ENCODE measurements at regions not wholly inside any gene's neighbourhood (a gene's known extent, or its start where the extent isn't known, plus 50 kb on each side); places are given as distances from the start of the nearest gene placed in this dataset.

DNA sequence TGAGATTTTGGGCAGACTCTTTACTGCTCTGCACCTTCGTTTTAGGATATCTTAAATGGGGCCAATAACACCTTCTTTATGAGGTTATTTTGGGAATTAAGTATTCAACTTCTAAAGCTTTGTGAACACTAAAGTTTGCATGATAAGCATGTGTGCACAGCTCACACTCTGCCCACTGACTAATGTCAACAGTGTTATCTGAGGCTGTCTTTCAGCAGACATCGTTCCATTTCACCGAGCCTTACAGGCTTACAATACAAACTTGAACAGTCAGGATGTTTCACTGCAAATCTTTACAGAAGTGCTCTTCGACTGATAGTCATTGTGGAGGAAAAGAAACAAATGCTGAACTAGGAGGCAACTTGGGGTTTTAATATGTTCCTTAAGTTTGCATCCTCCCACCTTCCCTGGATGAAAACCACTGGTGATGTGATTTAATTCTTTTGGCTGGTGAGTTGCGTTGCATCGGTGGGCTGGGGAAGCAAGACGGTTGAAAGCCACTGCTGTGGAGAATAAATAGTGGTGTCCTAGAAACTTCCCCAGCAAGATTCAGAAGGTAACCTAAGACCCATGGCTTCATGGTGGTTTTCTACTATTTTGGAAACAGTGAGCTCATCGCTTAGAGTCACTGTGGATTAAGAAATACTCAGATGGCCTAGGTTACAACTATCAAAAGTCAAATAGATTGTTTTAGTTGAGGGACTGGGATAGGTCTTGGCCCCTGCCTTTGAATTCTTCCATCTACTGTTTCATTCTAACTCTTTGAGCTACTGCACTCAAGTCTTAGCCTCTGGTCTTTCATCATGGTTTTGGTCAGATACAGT, 167.2 kb upstream of the MAP3K7 start:
- DNase-seq, result no peak
- intact Hi-C loops (cut with DNase I, micrococcal nuclease), result no loop called here

GRCh38 chr6:90739802-90740201, 152.9 kb upstream of the MAP3K7 start:
- no peak for ATAC-seq
- no peak for DNase-seq
- intact Hi-C loops (cut with DNase I, micrococcal nuclease), result no loop called here

More for the DNA sequence above, 167.2 kb upstream of the MAP3K7 start:
- ATAC-seq, result no peak

- intact Hi-C loops (cut with DNase I, micrococcal nuclease), result no loop called here
- ATAC-seq, result no peak
- no peak for DNase-seq
Observed at GRCh38 chr6:90739339-90739738, 152.5 kb upstream of the MAP3K7 start.

GRCh38 chr6:90730151-90730673, 143.3 kb upstream of the MAP3K7 start:
- ATAC-seq (no peak), DNase-seq (no peak)
- intact Hi-C loops (cut with DNase I, micrococcal nuclease), result no loop called here

DNA sequence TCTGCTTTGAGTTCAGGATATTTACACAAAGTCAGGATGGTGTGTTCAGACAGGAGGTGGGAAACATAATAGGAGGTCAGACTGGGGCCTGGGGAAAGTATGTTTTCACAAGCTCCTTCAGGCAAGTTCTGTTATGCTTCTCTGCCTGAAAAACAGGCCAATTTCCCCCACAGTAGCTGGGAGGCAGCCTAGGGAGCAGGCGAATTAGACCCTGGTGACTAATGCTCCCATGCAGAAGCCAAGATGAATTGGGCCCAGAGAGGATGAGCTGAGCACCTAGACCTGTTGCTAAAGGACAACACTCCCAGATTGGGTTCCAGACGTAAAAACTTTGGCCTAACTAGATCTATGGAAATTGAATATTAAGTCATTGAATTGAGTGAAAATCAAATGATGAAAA, 142.2 kb upstream of the MAP3K7 start:
- DNase-seq (no peak), ATAC-seq (no peak)
- intact Hi-C loops (cut with DNase I, micrococcal nuclease), result no loop called here

DNA sequence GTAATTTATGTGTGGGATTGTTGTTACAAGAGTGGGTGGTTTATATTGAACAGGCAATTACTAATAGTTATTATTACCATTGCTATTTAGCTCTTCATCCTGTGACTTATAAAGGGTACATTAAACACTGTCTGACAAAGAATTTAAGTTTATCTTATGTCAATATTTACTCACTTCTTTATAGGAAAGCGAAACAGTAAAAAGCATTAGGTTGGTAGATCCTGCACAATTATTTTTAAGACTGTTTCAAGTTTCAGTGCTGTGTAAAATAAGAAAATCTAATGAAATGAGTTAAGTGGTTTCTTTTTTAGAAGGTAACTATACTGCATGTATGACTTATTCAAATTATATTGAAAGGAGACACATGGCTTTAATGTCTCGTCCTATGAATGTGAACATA, 135.8 kb upstream of the MAP3K7 start:
- ATAC-seq (no peak), DNase-seq (no peak)
- intact Hi-C loops (cut with DNase I, micrococcal nuclease), result no loop called here

DNA sequence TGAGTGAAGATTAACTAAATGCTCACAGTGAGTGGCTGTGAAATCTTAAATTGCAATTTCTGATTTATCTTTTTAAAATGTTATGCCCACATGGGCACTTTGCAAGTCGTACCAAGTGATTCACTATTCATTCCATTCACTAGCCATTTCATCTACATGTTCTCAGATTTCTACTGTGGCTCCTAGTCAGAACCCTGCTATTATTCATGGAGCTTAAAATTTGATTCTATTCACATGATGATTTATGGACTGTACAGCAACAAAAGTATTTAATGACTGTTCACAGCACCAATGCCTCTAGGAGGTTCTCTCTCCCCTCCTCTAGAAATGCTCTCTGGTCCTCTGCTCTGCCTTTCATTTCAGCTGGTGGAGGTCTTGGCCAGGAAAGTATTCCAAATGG, 133.5 kb upstream of the MAP3K7 start:
- DNase-seq (no peak), ATAC-seq (no peak)
- intact Hi-C loops (cut with DNase I, micrococcal nuclease), result no loop called here

GRCh38 chr6:90719321-90720195, 132.7 kb upstream of the MAP3K7 start:
- ATAC-seq (no peak), DNase-seq (no peak)
- intact Hi-C loops (cut with DNase I, micrococcal nuclease), result no loop called here

DNA sequence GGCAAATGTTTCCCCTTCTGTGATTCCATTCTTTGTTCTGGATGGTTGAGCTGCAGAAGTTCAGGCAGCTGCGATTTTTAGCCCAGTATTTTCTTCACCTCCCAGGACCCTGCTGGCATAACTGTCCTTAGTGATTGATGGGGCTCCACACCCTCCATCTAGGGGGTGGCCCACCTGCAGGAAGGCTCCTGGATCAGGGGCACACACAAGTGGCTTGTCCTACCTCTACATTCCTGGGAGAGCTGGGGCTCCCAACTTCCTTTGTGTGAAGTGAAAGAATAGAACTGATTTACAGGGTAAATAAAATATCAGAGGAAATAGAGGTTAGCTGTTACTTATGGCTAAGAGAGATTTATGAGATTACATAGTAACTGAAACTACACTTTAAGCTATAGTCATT, 129.5 kb upstream of the MAP3K7 start:
- no peak for ATAC-seq

DNA sequence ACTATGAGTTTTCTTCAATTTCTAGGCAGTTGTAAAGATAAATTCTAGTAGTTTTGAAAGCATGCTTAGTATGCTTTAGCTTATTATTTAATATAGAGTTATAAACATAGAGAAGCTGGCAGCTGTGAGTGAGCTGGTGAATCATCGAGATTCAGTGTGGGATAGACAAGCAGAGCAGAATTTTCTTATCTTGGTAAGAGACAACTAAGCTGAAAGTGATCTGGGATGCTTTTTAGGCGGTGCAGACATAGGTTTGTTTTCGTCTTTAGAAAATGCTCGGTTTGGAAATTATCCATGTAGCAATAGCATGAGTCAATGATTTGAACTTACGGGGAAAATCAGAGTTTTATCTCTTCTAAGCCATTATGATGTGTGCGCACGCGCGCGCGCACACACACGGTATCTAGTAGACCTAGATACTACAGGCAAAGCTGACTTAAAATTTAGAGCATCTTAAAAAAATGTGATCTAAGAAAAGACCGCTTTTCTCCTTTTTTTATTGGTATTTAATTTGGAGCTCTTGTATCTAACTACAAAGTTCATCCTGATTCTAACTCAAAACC, 128.3 kb upstream of the MAP3K7 start:
- no peak for ATAC-seq
- DNase-seq, result no peak
- intact Hi-C loops (cut with DNase I, micrococcal nuclease), result no loop called here

More for the DNA sequence above, 129.5 kb upstream of the MAP3K7 start:
- intact Hi-C loops (cut with DNase I, micrococcal nuclease), result no loop called here
- no peak for DNase-seq

DNA sequence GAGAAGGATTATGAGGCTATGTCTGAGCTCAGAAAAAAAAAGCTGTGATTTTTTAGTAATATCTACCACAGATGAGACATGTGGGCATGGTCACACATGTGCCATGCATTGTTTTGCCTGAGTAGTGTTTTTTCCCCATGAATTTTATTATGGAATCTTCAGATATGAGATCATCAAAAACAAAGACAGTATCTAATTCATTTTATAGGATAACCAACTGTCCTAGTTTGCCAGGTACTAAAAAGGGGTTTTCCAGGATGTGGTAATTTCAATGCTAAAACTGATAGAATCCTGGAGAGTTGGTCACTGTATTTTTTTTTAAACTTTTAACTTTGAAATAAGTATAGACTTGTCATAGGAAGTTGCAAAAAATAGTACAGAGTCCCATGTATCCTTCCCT, 127.4 kb upstream of the MAP3K7 start:
- no peak for DNase-seq
- intact Hi-C loops (cut with DNase I, micrococcal nuclease), result no loop called here
- ATAC-seq, result no peak

DNA sequence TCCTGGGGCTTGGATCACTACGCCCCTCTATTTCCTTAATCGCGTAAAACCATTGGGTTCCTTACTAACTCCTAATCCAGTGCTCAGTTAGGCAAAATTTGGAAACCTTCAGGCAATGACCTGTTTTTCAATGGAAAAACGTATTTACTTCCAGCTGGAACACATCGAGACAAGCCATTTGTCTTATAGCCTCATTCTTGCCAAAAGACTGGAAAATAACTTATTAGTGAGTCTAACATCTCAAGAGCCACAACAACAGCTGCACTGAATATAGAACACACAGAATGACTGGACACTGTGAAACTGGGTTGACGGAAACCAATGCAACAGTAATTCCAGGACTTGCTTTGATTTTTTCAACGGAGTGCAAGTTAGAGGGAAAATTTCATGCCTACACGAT, 125.2 kb upstream of the MAP3K7 start:
- DNase-seq, result no peak
- no peak for ATAC-seq
- intact Hi-C loops (cut with DNase I, micrococcal nuclease), result no loop called here

DNA sequence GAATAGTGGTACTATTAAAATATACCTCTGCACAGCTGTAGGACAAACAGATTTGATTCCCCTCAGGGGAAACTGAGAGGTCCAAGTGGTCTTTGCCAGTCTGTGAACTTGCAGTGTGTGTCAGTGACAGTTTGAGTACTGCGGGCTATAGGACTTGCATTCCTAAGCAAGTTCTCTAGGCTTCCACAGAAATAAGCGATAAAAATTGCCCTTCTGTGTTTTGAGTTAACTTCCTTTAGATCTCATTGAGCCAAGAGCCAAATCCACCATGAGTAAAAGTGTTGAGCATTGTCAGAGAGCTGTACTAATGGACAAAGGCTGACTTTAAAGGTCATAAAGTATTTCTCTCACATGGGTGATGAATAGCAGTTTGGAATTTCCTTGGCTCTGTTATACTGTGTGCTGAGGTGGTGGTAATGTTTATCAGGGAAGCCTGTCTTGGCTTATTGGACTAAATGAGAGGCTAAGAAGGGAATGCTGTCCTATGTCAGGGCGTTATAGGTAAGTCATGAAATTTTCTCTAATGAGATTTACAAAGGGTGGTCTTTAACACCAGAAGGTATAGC, 122.6 kb upstream of the MAP3K7 start:
- no peak for ATAC-seq
- DNase-seq, result no peak

DNA sequence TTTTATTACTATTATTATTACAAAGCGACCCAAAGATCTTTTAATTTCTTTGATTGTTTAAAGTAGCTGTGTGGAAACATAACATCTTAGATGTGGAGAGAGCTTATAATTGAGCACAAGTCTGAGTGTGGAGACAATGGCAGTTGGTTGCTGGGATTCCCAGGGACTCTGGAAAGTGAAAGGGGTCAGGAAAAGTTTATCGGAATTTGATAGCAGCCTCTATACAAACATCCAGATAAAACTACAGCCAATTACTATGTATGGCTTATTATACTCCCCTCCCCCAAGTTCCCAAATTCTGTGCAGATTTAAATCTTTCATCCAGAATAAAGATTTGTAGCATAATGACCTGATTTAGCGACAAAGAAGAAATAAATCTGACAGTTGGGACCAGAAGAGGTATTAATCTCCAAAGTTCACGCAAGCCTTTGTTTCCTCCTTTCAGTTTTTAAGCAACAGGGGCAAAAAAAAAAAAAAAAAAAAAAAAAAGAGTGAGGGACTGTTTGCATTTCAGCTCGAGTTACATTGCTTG, 121.4 kb upstream of the MAP3K7 start:
- no peak for ATAC-seq
- DNase-seq, result no peak
- intact Hi-C loops (cut with DNase I, micrococcal nuclease), result no loop called here

More for the DNA sequence above, 122.6 kb upstream of the MAP3K7 start:
- intact Hi-C loops (cut with DNase I, micrococcal nuclease), result no loop called here

GRCh38 chr6:90707246-90707645, 120.4 kb upstream of the MAP3K7 start:
- intact Hi-C loops (cut with DNase I, micrococcal nuclease), result no loop called here
- ATAC-seq, result no peak
- DNase-seq, result no peak

DNA sequence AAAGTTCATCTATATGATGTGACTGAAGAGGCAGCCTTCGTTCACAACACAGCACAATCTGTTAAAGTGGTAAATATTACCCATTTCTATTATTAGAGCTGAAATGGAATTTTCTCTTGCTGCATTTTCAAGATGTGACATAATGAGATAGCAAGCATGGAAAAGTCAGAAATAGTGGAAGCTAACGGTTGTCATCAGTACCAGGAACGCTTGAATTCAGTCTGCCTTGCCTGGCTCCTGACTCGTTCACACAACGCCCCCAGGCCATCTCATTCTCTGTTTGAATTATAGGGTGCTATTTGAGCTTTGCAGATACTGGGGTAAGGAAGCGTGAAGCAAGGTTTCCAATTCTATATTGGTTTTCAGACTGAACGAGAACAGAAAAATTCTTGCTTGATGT, 116.5 kb upstream of the MAP3K7 start:
- DNase-seq (no peak), ATAC-seq (no peak)
- intact Hi-C loops (cut with DNase I, micrococcal nuclease), result no loop called here

DNA sequence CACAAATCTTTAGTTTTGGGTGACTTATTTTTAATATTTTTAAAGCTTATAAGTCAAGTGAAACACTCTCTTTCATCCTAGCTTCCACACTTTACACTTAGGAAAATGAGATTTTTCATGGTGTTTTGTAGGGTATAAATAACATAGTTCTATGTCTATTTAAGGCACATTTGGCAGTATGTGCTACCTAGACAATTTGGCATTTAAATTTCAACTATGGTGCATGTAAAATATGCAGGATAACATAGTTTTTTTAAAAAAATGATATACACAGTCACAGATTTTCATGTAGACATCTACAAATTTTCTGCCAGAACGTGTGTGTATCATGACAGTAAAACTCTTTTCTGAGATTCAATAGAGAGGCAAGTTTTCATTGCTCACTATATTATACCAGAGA, 115.1 kb upstream of the MAP3K7 start:
- ATAC-seq (no peak), DNase-seq (no peak)
- intact Hi-C loops (cut with DNase I, micrococcal nuclease), result no loop called here

- ATAC-seq (no peak), DNase-seq (no peak)
- intact Hi-C loops (cut with DNase I, micrococcal nuclease), result no loop called here
Observed at GRCh38 chr6:90701146-90701781, 114.4 kb upstream of the MAP3K7 start.

- intact Hi-C loops (cut with DNase I, micrococcal nuclease), result no loop called here
- no peak for DNase-seq
- ATAC-seq, result no peak
Observed at GRCh38 chr6:90695316-90695715, 108.4 kb upstream of the MAP3K7 start.
